ENCODE measurements at regions not wholly inside any gene's neighbourhood (a gene's known extent, or its start where the extent isn't known, plus 50 kb on each side); places are given as distances from the start of the nearest gene placed in this dataset.
"Not testable (repeated sequence)": the region's sequence is repeated elsewhere in the genome, so short reads cannot be mapped to it uniquely, and the experiment has no call there.

DNA sequence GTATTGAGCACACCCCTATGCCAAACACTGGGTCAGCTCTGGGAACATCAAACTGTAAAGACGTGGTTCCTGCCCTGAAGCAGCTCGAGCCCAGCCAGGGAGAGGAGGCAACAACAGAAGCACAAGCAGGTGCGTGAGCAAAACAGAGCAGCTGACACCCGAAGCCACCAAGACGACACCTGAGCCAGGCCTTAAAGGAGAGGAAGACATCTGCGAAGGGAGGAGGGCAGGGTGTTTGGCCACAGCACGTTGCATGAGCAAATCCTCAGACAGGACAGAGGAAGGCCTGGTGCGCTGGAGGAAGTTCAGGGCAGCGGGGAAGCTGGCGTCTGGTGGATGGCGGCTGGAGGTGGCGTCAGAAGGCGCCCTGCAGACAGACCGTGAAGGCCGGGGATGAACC is 172.0 kb downstream of the KLRB1 start:
- not testable (repeated sequence) for TF ChIP-seq YY1 (IDR thresholded peaks at IDR 0.05); HNF4G (IDR thresholded peaks at IDR 0.05); RAD21 (IDR thresholded peaks at IDR 0.05); GABPA (IDR thresholded peaks at IDR 0.05 in 1 of 2, conservative IDR thresholded peaks at IDR 0.05 in 1 of 2); SP1 (IDR thresholded peaks at IDR 0.05); TAF1 (conservative IDR thresholded peaks at IDR 0.05); RXRA (IDR thresholded peaks at IDR 0.05)
- TF ChIP-seq, protein P1, sequence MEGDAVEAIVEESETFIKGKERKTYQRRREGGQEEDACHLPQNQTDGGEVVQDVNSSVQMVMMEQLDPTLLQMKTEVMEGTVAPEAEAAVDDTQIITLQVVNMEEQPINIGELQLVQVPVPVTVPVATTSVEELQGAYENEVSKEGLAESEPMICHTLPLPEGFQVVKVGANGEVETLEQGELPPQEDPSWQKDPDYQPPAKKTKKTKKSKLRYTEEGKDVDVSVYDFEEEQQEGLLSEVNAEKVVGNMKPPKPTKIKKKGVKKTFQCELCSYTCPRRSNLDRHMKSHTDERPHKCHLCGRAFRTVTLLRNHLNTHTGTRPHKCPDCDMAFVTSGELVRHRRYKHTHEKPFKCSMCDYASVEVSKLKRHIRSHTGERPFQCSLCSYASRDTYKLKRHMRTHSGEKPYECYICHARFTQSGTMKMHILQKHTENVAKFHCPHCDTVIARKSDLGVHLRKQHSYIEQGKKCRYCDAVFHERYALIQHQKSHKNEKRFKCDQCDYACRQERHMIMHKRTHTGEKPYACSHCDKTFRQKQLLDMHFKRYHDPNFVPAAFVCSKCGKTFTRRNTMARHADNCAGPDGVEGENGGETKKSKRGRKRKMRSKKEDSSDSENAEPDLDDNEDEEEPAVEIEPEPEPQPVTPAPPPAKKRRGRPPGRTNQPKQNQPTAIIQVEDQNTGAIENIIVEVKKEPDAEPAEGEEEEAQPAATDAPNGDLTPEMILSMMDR (IDR thresholded peaks at IDR 0.05; ENCODE audit: low read depth, low read length, missing input control): not testable (repeated sequence)
- TF ChIP-seq, protein P2, sequence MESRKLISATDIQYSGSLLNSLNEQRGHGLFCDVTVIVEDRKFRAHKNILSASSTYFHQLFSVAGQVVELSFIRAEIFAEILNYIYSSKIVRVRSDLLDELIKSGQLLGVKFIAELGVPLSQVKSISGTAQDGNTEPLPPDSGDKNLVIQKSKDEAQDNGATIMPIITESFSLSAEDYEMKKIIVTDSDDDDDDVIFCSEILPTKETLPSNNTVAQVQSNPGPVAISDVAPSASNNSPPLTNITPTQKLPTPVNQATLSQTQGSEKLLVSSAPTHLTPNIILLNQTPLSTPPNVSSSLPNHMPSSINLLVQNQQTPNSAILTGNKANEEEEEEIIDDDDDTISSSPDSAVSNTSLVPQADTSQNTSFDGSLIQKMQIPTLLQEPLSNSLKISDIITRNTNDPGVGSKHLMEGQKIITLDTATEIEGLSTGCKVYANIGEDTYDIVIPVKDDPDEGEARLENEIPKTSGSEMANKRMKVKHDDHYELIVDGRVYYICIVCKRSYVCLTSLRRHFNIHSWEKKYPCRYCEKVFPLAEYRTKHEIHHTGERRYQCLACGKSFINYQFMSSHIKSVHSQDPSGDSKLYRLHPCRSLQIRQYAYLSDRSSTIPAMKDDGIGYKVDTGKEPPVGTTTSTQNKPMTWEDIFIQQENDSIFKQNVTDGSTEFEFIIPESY (IDR thresholded peaks at IDR 0.05): not testable (repeated sequence)
- TF ChIP-seq, protein P3, sequence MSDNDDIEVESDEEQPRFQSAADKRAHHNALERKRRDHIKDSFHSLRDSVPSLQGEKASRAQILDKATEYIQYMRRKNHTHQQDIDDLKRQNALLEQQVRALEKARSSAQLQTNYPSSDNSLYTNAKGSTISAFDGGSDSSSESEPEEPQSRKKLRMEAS (IDR thresholded peaks at IDR 0.05): not testable (repeated sequence)
- TF ChIP-seq, protein P4, sequence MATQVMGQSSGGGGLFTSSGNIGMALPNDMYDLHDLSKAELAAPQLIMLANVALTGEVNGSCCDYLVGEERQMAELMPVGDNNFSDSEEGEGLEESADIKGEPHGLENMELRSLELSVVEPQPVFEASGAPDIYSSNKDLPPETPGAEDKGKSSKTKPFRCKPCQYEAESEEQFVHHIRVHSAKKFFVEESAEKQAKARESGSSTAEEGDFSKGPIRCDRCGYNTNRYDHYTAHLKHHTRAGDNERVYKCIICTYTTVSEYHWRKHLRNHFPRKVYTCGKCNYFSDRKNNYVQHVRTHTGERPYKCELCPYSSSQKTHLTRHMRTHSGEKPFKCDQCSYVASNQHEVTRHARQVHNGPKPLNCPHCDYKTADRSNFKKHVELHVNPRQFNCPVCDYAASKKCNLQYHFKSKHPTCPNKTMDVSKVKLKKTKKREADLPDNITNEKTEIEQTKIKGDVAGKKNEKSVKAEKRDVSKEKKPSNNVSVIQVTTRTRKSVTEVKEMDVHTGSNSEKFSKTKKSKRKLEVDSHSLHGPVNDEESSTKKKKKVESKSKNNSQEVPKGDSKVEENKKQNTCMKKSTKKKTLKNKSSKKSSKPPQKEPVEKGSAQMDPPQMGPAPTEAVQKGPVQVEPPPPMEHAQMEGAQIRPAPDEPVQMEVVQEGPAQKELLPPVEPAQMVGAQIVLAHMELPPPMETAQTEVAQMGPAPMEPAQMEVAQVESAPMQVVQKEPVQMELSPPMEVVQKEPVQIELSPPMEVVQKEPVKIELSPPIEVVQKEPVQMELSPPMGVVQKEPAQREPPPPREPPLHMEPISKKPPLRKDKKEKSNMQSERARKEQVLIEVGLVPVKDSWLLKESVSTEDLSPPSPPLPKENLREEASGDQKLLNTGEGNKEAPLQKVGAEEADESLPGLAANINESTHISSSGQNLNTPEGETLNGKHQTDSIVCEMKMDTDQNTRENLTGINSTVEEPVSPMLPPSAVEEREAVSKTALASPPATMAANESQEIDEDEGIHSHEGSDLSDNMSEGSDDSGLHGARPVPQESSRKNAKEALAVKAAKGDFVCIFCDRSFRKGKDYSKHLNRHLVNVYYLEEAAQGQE (IDR thresholded peaks at IDR 0.05): not testable (repeated sequence)
